ENCODE measurements at regions not wholly inside any gene's neighbourhood (a gene's known extent, or its start where the extent isn't known, plus 50 kb on each side); places are given as distances from the start of the nearest gene placed in this dataset.
"Not testable (repeated sequence)": the region's sequence is repeated elsewhere in the genome, so short reads cannot be mapped to it uniquely, and the experiment has no call there.

DNA sequence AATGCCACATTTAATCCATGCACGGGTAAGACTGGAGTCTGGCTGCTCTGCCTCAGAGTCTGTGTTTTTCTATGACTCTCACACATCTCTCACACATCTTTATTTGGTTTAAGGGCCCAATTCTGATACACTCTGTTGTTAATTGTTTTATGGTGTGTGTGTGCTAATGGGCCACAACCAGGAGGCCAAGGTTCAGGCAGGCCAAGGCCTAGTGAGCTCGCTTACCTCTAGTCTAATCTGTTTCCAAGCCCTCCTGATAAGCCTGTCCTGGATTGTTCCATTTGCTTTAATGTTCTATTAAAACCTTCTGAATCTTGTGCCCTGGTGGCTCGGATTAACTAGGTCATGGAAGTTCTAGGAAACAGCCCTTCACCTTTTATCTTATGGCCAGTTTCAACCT lies 445.4 kb upstream of the DPH6 start:
- H3K27me3 ChIP-seq = no peaks in the 10 kb centered on the region
- no peak overlapping the region for H3K4me3 ChIP-seq
- H3K9me3 ChIP-seq = no peaks in the 10 kb centered on the region
- DNase-seq = no peak
- H3K36me3 ChIP-seq = no peaks in the 10 kb centered on the region

- Histone ChIP-seq H3K27me3 (no peaks in the 10 kb centered on the region), H3K36me3 (no peaks in the 10 kb centered on the region), H3K4me3 (no peak overlapping the region), H3K9me3 (no peaks in the 10 kb centered on the region)
- DNase-seq = no peak
These were observed 446.8 kb upstream of the DPH6 start for GRCh38 chr15:35992791-35993190.

DNA sequence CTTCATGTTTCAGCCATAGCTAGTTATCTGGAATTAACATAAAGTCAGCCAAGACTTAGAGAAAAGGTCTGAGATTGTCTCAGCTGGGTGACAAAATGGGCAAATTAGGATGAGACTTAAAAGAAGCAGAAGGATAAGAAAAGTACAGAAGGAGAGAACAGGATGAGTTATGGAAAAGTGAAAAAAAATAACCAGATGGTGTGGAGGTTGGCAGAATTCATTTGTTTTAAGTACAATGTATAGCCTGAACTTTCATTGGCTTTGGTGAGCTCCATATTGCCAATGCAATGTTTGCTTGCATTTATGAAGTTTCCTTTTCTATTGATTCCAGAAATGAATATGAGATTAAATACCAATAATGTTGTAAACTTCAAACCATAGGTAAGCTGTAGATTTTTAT lies 447.2 kb upstream of the DPH6 start:
- no peak for DNase-seq
- H3K27me3 ChIP-seq = no peaks in the 10 kb centered on the region

GRCh38 chr15:35994876-35995275 lies 448.9 kb upstream of the DPH6 start:
- no peak overlapping the region for H3K4me3 ChIP-seq
- DNase-seq = no peak
- no peaks in the 10 kb centered on the region for H3K27me3 ChIP-seq
- H3K36me3 ChIP-seq = no peaks in the 10 kb centered on the region
- H3K9me3 ChIP-seq = no peaks in the 10 kb centered on the region

More for the DNA sequence above, 447.2 kb upstream of the DPH6 start:
- Histone ChIP-seq H3K9me3 (no peaks in the 10 kb centered on the region), H3K4me3 (no peak overlapping the region), H3K36me3 (no peaks in the 10 kb centered on the region)

DNA sequence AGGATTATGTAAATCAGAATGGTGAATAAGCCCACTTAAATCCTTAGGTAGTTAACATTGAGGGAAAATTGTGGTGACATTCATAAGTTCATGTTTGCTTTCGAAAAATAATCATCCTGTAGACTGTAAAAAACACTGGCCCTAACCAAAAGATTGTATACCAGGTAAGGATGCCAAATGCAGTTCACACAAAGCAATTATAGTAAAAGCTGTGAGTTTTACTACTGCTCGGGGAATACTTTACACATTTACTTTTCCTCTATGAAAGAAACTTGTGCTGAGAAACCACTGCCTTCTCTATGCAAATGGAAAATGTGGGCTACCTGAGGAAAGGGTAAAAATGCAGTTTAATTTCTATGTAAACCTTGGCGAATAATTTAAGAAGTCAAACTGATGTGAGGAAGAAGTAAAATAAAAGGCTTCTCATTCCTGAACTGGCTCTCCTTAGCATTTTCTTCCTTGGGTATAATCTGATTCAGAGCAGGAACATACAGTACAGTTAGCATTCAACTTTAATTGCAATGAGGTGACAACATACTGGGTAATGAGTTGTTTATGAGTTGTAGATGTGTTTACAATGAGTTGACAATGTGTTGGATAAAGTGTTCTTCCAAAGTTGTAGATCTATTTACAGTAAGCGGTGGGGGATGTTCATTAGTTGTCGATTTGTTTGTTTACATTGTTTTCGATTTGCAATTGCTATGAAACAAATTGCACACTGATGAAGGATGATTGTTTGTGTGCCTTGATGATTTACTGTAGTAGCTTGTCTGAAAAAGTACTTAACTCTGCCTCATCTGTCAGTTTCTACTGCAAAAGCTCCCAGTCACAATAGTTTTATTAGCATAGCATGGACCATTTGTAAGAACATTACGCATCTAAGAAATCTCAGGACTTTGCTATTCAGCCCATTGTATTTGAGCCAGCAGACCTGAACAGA lies 453.0 kb upstream of the DPH6 start:
- no peaks in the 10 kb centered on the region for H3K9me3 ChIP-seq
- no peaks in the 10 kb centered on the region for H3K27me3 ChIP-seq
- no peak for DNase-seq
- no peaks in the 10 kb centered on the region for H3K36me3 ChIP-seq
- no peak overlapping the region for H3K4me3 ChIP-seq

DNA sequence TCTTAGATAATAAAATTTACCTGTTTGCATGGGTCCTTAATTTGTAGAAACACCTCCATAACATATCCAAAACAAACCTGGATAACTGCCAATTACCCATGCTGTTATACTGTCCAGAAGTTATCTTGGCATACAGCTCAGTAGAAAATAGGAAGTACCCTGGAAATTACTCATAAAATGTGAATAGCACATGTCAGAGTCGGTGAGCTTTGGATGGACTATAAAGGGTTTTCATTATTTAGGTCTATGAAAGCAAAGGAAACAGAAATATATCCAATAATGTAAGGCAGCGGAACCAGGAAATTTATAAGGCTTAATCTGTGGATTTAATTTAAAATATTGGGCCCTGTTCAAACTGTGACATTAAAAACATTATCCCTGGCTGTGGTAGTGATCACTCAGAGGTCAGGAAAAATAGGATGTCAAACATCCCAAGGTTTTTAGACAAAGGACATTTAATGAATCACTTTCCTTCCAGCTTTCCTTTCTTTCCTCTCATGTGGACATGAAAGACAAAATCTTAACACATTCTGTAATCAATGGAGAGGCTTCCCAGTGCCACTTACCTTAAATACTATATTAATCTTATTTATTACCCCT lies 459.0 kb upstream of the DPH6 start:
- H3K4me3 ChIP-seq = no peak overlapping the region
- no peak for DNase-seq
- no peaks in the 10 kb centered on the region for H3K36me3 ChIP-seq
- H3K27me3 ChIP-seq = no peaks in the 10 kb centered on the region
- no peaks in the 10 kb centered on the region; the same call in 1 of the 2 replicates for H3K9me3 ChIP-seq

GRCh38 chr15:36005542-36005941 lies 459.6 kb upstream of the DPH6 start:
- Histone ChIP-seq H3K4me3 (no peak overlapping the region), H3K36me3 (no peaks in the 10 kb centered on the region), H3K9me3 (no peaks in the 10 kb centered on the region; the same call in 1 of the 2 replicates), H3K27me3 (no peaks in the 10 kb centered on the region)
- no peak for DNase-seq

DNA sequence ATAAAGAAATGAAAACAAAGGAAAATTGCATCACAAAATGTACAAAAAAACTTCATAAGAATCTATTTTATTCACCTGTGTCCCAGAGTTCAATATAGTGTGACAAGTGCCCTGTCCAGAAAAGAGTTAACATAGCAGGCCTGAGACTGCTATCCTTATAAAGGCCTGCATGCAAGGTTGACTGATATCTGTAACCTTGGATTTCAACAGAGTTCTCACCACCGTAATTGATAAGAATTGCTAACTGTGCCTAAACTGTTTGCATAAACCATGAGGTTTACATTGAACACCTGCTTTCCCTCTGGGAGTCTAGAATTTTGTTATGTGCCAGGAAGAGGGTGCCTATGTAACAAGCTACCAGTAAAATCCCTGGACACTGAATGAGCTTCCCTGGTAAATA lies 461.7 kb upstream of the DPH6 start:
- DNase-seq = no peak
- Histone ChIP-seq H3K27me3 (no peaks in the 10 kb centered on the region), H3K36me3 (no peaks in the 10 kb centered on the region), H3K9me3 (no peaks in the 10 kb centered on the region; the same call in 1 of the 2 replicates), H3K4me3 (no peak overlapping the region)

- no peaks in the 10 kb centered on the region for H3K36me3 ChIP-seq
- DNase-seq = no peak
- no peak overlapping the region for H3K4me3 ChIP-seq
- H3K9me3 ChIP-seq = no peaks in the 10 kb centered on the region; the same call in 1 of the 2 replicates
- H3K27me3 ChIP-seq = no peaks in the 10 kb centered on the region
These were observed 462.8 kb upstream of the DPH6 start for GRCh38 chr15:36008719-36009118.

DNA sequence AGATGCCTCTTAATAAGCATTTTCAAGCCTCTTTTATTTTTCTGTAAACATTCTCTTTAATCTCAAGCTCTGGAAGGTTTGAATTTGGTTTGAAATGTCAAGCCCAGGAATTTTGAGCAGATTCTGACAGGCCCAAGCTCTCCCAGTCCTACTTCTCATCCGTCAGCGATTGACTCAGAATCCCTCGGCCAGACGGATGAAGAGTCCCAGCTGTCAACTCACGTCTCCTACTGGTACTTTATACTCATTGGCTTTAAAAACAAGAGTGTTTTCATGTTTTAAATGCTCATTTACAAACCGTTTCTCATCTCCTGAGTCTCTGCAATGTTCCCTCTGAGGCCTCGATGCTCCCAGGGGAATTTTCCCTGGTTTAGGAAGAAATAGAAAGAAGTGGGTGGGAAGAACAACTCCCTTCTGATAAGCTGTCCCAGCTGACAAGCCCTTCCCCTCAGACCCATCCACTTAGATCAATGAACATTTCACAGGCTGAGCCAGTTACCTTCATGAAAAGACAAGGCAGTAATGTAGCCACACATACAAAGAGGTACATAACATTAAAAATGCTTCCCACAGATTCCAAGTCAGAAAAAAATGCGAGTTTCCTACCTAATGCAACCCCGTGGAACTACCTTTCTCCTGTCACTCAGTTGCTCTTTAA lies 478.2 kb upstream of the DPH6 start:
- Histone ChIP-seq H3K36me3 (no peaks in the 10 kb centered on the region), H3K27me3 (no peaks in the 10 kb centered on the region), H3K9me3 (no peaks in the 10 kb centered on the region), H3K4me3 (no peak overlapping the region)
- DNase-seq = no peak

GRCh38 chr15:36026627-36027283 lies 480.8 kb upstream of the DPH6 start:
- DNase-seq = no peak
- H3K36me3 ChIP-seq = no peaks in the 10 kb centered on the region
- H3K9me3 ChIP-seq = no peaks in the 10 kb centered on the region
- H3K4me3 ChIP-seq = no peak overlapping the region
- H3K27me3 ChIP-seq = no peaks in the 10 kb centered on the region

DNA sequence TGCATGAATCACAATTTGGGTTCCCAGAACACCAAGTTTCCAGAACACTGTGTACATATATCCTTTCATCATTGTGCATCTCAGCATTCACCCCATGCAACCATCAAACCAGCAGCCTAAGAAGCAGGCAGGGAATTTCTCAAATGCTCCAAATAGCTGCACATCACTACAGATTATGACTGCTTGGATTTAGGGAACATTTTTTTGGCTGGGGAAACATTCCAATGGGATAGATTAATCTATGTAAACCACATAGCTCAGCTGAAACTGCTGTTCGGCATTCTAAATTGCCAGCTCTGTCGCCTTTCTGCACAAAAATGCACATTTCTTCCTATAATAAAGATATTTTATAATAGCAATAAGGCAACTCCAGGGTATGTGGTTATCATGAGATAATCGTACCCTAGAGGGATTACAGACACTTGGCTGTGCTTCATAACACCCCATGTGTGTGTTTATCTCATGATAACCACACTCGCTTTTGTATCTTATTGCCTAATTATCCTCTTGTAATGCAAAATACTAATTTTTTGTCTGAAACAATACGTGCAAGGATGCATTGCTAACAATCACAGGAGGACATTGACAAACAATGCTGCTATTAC lies 483.7 kb upstream of the DPH6 start:
- Histone ChIP-seq H3K36me3 (no peaks in the 10 kb centered on the region), H3K4me3 (no peak overlapping the region), H3K9me3 (no peaks in the 10 kb centered on the region), H3K27me3 (no peaks in the 10 kb centered on the region)
- DNase-seq = no peak

DNA sequence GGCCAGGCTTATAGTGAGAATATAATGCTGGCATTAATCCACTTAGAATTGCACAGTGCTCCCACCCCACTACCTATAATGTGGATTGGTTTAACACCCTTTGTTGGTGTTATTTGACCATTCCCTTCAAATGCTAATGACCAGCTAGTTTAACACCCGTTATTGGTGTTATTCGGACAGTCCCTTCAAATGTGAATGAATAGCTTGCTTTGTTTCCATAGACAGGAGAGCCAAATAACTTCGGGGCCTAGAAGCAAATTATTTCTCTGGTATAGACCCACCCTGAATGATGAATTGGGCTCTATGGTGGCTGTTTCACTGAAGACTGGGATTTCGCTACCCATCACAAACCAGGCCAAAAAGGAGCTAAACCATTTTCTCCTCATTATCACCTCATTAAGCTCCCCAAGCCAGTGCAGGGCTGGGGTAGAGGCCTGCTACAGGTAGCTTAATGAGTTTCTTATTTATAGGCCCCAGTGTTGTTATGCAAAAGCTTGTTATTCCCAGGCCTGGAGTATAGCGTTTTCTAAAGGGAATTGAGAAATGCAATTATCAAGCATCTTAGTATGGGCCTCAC lies 494.1 kb upstream of the DPH6 start:
- Histone ChIP-seq H3K36me3 (no peaks in the 10 kb centered on the region), H3K27me3 (no peaks in the 10 kb centered on the region), H3K9me3 (no peaks in the 10 kb centered on the region), H3K4me3 (no peak overlapping the region)
- DNase-seq = no peak

- H3K36me3 ChIP-seq, DNase-seq, H3K9me3 ChIP-seq, H3K27me3 ChIP-seq, H3K4me3 ChIP-seq: not testable (repeated sequence)
These were observed 501.2 kb upstream of the DPH6 start for GRCh38 chr15:36047018-36047716.

GRCh38 chr15:36050899-36051298 lies 504.9 kb upstream of the DPH6 start:
- H3K27me3 ChIP-seq = no peaks in the 10 kb centered on the region
- no peaks in the 10 kb centered on the region for H3K9me3 ChIP-seq
- DNase-seq = no peak
- H3K36me3 ChIP-seq = no peaks in the 10 kb centered on the region
- H3K4me3 ChIP-seq = no peak overlapping the region

GRCh38 chr15:36052641-36053040 lies 506.7 kb upstream of the DPH6 start:
- not testable (repeated sequence) for H3K27me3 ChIP-seq, H3K9me3 ChIP-seq, H3K36me3 ChIP-seq, H3K4me3 ChIP-seq, DNase-seq
